ENCODE measurements at regions not wholly inside any gene's neighbourhood (a gene's known extent, or its start where the extent isn't known, plus 50 kb on each side); places are given as distances from the start of the nearest gene placed in this dataset.

GRCh38 chr1:187294421-187295201, 465.9 kb downstream of the PLA2G4A start:
- intact Hi-C loops (cut with micrococcal nuclease) = no loop called here
- no peak for DNase-seq
- H3K4me3 Mint-ChIP-seq = no peak overlapping the region
- no peak for TF ChIP-seq CTCF (IDR thresholded peaks at IDR 0.05)
- ChIA-PET POLR2A (no interaction called here), CTCF (no interaction called here)
- no peak for ATAC-seq (ENCODE audit: low read depth)
- H3K4me1 Mint-ChIP-seq = no peaks in the 10 kb centered on the region
- no peak overlapping the region for H3K27ac Mint-ChIP-seq
- H3K9me3 Mint-ChIP-seq = no peaks in the 10 kb centered on the region
- H3K27me3 Mint-ChIP-seq = no peaks in the 10 kb centered on the region
- no peaks in the 10 kb centered on the region for H3K36me3 Mint-ChIP-seq (ENCODE audit: low read depth)

- ChIA-PET CTCF (no interaction called here), POLR2A (no interaction called here)
- Mint-ChIP-seq H3K27me3 (no peaks in the 10 kb centered on the region), H3K36me3 (ENCODE audit: low read depth) (no peaks in the 10 kb centered on the region), H3K9me3 (no peaks in the 10 kb centered on the region), H3K4me1 (no peaks in the 10 kb centered on the region), H3K27ac (no peak overlapping the region), H3K4me3 (no peak overlapping the region)
- no peak for TF ChIP-seq CTCF (IDR thresholded peaks at IDR 0.05)
- no peak for DNase-seq
- no peak for ATAC-seq (ENCODE audit: low read depth)
- intact Hi-C loops (cut with micrococcal nuclease) = no loop called here
Measured at GRCh38 chr1:187300081-187300480, 471.3 kb downstream of the PLA2G4A start.

- no peaks in the 10 kb centered on the region for H3K27me3 Mint-ChIP-seq
- ChIA-PET CTCF (no interaction called here), POLR2A (no interaction called here)
- no peak for ATAC-seq (ENCODE audit: low read depth)
- H3K27ac Mint-ChIP-seq = no peak overlapping the region
- no peaks in the 10 kb centered on the region for H3K9me3 Mint-ChIP-seq
- H3K4me1 Mint-ChIP-seq = no peaks in the 10 kb centered on the region
- TF ChIP-seq CTCF (IDR thresholded peaks at IDR 0.05) = no peak
- DNase-seq = no peak
- H3K4me3 Mint-ChIP-seq = no peak overlapping the region
- intact Hi-C loops (cut with micrococcal nuclease) = no loop called here
- H3K36me3 Mint-ChIP-seq (ENCODE audit: low read depth) = no peaks in the 10 kb centered on the region
Measured at GRCh38 chr1:187306710-187307415, 478.1 kb downstream of the PLA2G4A start.

- CTCF ChIA-PET = no interaction called here
- Mint-ChIP-seq H3K9me3 (no peaks in the 10 kb centered on the region), H3K27ac (no peak overlapping the region), H3K36me3 (ENCODE audit: low read depth) (no peaks in the 10 kb centered on the region), H3K27me3 (no peaks in the 10 kb centered on the region), H3K4me1 (no peaks in the 10 kb centered on the region), H3K4me3 (no peak overlapping the region)
- no peak for TF ChIP-seq CTCF (IDR thresholded peaks at IDR 0.05)
- ATAC-seq (ENCODE audit: low read depth) (no peak), DNase-seq (no peak)
- intact Hi-C loops (cut with micrococcal nuclease) = no loop called here
- POLR2A ChIA-PET = no interaction called here
Measured at GRCh38 chr1:187310038-187310631, 481.4 kb downstream of the PLA2G4A start.

- ChIA-PET POLR2A (no interaction called here), CTCF (no interaction called here)
- H3K4me1 Mint-ChIP-seq = no peaks in the 10 kb centered on the region
- intact Hi-C loops (cut with micrococcal nuclease) = no loop called here
- H3K9me3 Mint-ChIP-seq = no peaks in the 10 kb centered on the region
- DNase-seq (no peak), ATAC-seq (ENCODE audit: low read depth) (no peak)
- H3K4me3 Mint-ChIP-seq = no peak overlapping the region
- no peaks in the 10 kb centered on the region for H3K27me3 Mint-ChIP-seq
- TF ChIP-seq CTCF (IDR thresholded peaks at IDR 0.05) = no peak
- no peak overlapping the region for H3K27ac Mint-ChIP-seq
- H3K36me3 Mint-ChIP-seq (ENCODE audit: low read depth) = no peaks in the 10 kb centered on the region
Measured at GRCh38 chr1:187313115-187313514, 484.4 kb downstream of the PLA2G4A start.

All from activated B cell treated with CpG ODN at 0.5 μM for 24 hours (primary cell).